ENCODE measurements at regions not wholly inside any gene's neighbourhood (a gene's known extent, or its start where the extent isn't known, plus 50 kb on each side); places are given as distances from the start of the nearest gene placed in this dataset.

- DNase-seq (ENCODE audit: low read depth in 4 of 4, low spot score in 2 of 4) = no peak
Measured at GRCh38 chr22:47655930-47656329, 893.5 kb downstream of the TBC1D22A start.

DNA sequence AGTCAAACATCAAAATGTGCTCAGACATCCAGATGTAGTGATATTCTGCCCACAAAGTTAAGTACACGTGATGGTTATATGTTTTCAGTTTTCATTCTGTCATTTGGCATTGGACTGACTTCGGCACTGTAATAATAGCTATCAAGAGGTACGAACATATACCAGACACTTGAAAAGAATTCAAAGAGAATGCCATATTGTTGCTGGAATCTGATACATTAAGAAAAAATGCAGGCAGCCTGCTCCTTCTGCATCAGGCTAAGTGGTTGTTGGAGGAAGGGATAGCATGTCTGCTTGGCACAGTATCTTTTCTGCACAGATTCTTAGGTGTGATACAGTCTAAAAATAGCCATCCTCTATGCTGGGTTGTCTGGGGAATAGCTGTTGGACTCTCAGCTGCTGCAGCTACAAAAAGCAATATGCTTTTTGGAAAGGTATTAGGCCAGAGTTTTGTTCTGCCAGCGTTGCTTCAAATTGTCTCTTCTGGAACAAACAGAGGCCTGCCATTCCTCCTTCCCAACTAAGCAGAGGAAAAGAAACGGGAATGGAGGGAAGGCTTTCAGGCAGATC lies 892.6 kb downstream of the TBC1D22A start:
- no peak for DNase-seq (ENCODE audit: low read depth in 4 of 4, low spot score in 2 of 4)

DNA sequence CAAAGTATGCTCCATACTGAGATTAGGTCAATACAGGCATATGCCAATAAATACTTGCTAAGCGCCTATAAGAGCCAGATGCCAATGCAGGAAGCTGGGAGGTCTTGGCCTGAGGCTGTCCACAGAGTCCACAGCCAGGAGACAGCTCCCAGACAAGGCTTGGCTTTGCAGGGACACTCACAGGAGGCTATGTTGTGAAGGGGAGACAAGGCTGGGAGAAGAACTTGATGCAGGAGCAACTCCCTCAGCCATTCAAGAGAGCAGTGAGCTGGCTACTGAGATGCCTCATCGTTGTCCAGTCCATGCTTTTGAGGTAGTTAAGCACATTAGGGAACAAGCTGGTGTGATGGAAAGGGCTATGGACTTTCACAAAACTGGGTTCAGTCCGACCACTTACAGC lies 891.5 kb downstream of the TBC1D22A start:
- no peak for DNase-seq (ENCODE audit: low read depth in 4 of 4, low spot score in 2 of 4)

DNA sequence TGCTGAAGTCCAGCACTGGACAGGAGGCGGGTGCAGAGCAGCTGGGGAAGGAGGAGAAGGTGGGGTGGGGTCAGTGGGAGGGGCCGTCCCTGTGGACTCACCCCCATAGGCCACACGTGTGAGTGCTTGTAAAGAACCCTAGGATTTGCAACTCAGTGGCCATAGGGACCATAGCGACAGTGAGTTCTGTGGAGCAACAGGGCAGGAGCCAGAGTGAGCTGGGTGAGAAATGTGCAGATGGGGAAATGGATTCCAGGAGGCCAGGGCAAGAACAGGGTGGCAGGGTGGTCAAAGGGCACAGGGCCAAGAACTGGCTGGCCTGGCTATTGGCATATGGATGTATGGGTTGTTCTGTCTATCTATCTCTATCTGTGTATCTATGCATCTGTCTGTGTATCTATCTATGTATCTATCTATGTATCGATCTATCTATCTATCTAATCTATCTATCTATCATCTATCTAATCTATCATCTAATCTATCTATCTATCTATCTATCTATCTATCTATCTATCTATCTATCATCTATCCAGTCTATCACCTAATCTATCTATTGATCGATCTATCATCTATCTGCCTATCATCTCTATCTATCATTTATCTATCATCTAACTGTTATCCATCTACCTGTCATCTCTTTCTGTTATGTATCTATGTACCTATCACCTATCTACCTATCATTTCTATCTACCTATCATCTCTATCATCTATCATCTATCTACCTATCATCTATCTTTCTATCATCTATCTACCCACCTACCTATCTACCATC lies 889.0 kb downstream of the TBC1D22A start:
- DNase-seq (ENCODE audit: low read depth in 4 of 4, low spot score in 2 of 4) = no peak

GRCh38 chr22:47647720-47648119 lies 885.3 kb downstream of the TBC1D22A start:
- DNase-seq (ENCODE audit: low read depth in 4 of 4, low spot score in 2 of 4) = no peak

DNA sequence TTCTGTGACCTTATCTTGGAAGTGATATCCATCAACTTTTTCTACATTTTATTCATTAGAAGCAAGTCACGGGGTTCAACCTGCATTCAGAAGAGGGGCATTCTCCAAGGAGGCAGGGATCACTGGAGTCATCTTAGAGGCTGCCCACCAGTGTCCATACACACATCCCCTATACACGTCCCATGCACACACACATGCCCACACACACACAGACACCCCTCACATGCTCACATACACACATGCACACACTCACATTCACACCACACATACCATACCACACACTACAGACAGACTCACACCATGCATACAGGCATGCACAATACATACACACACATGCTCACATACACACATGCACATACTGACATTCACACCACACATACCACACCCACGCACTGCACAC lies 884.7 kb downstream of the TBC1D22A start:
- DNase-seq (ENCODE audit: low read depth in 4 of 4, low spot score in 2 of 4) = no peak

DNA sequence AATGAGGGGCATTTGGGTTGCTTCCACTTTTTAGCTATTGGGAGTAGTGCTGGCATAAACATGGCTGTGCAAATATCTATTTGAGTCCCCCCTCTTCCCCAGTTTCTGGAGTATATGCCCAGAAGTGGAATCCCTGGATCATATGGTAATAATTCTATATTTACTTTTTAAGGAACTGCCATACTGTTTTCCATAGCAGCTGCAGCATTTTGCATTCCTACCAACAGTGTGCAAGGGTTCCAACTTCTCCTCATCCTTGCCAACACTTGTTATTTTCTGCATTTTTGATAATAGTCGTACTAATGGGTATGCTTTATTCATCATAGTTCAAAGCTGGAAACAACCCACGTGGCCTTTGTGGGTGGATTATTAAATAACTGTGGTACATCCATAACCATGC lies 883.5 kb downstream of the TBC1D22A start:
- DNase-seq (ENCODE audit: low read depth in 4 of 4, low spot score in 2 of 4) = no peak

- no peak for DNase-seq (ENCODE audit: low read depth in 4 of 4, low spot score in 2 of 4)
Measured at GRCh38 chr22:47645450-47645914, 883.0 kb downstream of the TBC1D22A start.

GRCh38 chr22:47634347-47634746 lies 871.9 kb downstream of the TBC1D22A start:
- peak in 2 of 4 donors; percentile 14 to 27 for DNase-seq (ENCODE audit: low read depth in 4 of 4, low spot score in 2 of 4)

DNA sequence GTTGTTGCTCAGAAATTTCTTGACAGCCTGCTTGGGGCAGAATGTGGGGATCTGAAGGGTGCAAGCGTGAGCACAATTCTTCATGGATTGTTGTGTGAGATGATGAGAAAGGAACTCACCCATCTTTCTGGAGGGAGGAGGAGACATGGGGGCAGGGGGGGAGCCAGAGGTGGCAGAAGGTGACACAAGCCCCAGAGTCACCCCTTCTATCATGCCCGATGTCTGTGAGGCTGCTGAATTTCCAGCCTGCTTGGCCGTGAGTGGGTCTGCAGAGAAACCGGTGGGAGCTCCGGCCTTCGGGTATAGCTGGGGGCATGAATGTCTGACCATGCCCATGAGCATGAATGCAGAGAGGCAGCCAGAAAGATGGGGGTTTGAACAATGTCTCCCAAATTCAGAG lies 870.7 kb downstream of the TBC1D22A start:
- no peak for DNase-seq (ENCODE audit: low read depth in 4 of 4, low spot score in 2 of 4)

DNA sequence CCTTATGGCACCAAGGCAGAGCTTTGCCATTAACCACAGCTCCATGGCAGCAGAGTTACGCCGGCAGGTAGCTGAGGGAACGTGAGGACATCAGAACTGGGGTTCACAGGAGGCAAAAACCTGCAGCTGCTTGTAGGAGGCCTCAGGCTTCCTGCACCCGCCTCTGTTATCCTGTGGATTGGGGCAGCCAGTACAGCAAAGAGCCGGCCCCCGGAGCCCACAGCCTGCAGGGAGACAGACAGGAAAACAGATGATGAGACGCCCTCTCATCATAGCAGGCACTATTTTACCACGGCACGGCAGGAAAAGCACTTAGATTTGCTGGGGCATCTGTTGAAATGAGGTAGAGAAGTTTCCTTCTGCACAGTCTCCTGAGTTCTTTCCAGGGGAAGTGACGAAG lies 870.3 kb downstream of the TBC1D22A start:
- DNase-seq (ENCODE audit: low read depth in 4 of 4, low spot score in 2 of 4) = no peak

GRCh38 chr22:47631571-47632102 lies 869.2 kb downstream of the TBC1D22A start:
- DNase-seq (ENCODE audit: low read depth in 4 of 4, low spot score in 2 of 4) = no peak

DNA sequence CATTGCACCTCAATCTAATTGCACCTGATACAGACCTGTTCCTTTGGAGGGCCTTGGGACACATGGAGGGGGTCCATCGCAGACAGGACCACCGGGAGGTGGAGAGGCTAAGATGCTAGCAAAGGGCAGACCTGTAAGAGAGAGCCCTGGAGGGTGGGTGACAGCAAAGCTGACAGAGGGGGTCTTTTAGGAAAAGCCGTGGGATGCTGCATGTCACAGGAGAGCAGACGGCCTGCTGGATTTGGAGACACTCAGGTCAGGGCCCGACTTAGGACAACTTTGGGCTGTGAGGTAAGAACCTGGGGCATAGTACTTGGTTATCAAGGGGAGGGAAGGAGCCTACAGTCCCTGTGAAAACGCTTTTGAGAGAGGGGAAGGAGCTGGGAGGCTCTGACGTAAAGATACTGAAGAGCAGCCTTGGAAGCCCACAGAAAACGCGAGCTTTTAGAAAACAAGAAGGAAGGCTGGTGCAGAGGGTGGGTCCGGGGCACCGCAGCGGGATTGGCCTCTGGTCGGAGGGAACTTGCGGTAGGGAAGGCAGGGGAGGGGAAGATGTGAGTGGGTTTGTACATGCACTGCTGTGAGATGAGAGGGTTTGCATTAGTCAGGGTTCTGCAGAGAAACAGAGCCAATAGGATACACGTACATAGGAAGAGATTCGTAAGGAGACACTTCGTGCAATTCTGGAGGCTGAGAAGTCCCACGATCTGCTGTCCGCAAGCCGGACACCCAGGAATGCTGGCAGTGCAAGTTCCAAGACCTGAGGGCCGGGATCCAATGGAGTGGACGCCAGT lies 868.5 kb downstream of the TBC1D22A start:
- DNase-seq (ENCODE audit: low read depth in 4 of 4, low spot score in 2 of 4) = no peak

- DNase-seq (ENCODE audit: low read depth in 4 of 4, low spot score in 2 of 4) = no peak
Measured at GRCh38 chr22:47629791-47630655, 867.6 kb downstream of the TBC1D22A start.

GRCh38 chr22:47629273-47629711 lies 866.8 kb downstream of the TBC1D22A start:
- DNase-seq (ENCODE audit: low read depth in 4 of 4, low spot score in 2 of 4) = peak in 1 of 4 donors; percentile 14

DNA sequence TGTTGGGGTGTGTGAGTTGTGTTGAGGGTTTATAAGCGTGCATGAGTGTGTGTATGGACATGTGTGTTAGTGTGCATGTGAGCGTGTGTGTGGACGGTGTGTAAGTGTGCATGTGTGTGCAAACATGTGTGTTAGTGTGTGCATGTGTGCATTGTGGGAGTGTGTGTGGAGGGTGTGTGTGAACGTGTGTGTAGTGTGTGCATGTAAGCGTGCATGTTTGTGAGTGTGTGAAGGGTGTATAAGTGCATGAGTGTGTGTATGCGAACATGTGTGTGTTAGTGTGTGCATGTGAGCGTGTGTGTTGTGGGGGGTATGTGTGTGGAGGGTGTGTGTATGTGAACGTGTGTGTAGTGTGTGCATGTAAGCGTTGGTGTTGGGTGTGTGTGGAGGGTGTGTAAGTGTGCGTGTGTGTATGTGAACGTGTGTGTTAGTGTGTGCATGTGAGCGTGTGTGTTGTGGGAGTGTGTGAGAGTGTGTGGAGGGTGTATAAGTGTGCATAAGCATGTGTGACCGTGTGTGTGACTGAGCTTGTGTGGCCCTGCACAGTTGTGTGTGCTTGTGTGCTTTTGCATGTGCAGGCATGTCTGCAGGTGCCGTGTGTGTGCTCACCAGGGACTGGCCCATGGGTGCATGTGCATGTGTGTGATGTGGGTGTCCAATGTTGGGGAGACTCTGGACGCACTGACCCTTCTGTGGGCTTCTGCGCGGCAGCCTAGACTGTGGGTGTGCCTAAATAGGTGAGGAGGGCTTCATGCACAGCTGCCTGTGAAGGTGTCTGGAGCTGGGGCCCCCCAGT lies 866.2 kb downstream of the TBC1D22A start:
- DNase-seq (ENCODE audit: low read depth in 4 of 4, low spot score in 2 of 4) = no peak

GRCh38 chr22:47627556-47628253 lies 865.3 kb downstream of the TBC1D22A start:
- no peak for DNase-seq (ENCODE audit: low read depth in 4 of 4, low spot score in 2 of 4)

- DNase-seq (ENCODE audit: low read depth in 4 of 4, low spot score in 2 of 4) = no peak
Measured at GRCh38 chr22:47626428-47627390, 864.3 kb downstream of the TBC1D22A start.

All from left renal cortex interstitium (tissue), 4 donors.